NCI-H1694 treated with DMSO at 0.1 percent for 48 hours (cell line): ENCODE measurements at regions not wholly inside any gene's neighbourhood (a gene's known extent, or its start where the extent isn't known, plus 50 kb on each side); places are given as distances from the start of the nearest gene placed in this dataset.
A peak's percentile ranks its signal among the peaks of the same experiment; 100 is the strongest.
"Not testable (repeated sequence)": the region's sequence is repeated elsewhere in the genome, so short reads cannot be mapped to it uniquely, and the experiment has no call there.

ENCODE experiments used
- DNase-seq: peaks from one replicate; lab custom pipeline; 2025; lab: John Stamatoyannopoulos, UW

DNA sequence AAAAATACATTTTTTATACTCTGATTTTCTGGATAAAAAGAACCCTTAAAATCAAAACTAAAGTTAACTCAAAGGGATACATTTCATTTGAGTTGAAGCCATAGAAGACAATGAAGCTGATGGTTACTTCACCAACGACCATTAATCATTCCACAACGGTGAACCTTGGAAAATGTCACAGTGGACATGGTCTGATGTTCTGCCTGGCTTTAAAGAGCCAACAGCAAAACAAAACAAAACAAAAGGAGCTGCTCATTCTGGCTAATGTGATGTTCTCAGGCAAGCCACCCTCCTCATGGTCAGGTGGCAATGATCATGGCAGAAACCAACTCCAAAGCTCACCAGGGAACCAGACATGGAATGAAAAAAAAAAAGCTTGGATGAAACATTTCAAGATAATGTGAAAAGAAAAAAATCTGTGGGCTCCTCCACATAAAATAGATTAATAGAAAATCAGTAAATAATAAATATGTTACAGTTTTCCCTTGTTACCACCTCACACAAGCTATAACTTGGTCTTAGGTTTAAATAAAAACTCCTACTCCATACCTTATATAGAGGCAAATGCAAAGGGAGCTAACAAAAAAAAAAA, 90.1 kb upstream of the SERTAD2 start:
- DNase-seq, result no peak

DNA sequence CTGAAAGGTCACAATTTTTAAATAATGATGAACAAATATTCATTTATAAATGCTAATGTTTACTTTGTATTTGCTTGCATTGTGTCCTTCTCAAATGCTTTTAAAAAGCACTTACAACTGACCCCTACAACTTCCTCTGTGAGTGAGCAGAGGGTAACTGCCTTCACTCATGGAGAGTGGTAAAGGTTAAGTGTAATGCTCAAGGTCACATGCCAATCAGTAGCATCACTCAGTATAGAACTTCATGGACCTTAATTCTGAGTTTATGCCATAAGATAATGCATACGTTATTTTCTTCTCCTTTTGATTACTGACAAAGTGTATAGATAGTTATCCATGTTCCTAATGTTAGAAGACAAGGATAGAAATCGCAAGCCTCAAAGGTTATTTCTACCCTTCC, 91.8 kb upstream of the SERTAD2 start:
- DNase-seq, result no peak

DNA sequence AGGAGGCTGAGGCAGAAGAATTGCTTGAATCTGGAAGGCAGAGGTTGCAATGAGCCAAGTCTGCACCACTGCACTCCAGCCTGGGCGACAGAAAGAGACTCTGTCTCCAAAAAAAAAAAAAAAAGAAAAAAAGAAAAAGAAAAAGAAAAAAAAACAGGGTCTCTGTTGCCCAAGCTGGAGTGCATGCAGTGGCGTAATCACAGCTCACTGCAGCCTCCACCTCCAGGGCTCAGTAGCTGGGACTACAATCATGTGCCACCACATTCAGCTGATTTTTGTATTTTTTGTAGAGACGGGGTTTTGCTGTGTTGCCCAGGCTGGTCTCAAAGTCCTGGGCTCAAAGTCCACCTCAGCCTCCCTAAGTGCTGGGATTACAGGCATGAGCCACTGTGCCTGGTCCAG, 94.0 kb upstream of the SERTAD2 start:
- not testable (repeated sequence) for DNase-seq

- DNase-seq, result no peak
Measured at GRCh38 chr2:64748147-64748546, 94.4 kb upstream of the SERTAD2 start.

- no peak for DNase-seq
Measured at GRCh38 chr2:64748561-64748960, 94.8 kb upstream of the SERTAD2 start.

DNA sequence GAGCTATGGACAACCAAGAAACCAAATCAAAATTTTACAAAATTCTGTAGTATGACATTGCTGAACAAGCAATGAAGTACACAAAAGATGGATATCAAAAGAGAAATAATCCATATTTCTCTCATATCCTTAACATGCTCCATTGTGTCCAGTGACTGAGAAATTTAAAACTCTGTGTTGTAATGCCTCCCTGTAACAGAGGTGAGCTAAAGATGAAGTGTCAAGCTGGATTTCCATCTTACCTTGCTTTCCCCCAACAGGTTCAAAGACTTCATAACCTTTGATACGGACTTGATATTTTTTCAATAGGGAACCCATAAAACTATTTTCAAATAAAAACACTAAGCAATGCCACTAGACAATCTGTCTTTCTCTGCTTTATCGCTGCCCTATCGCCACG, 95.7 kb upstream of the SERTAD2 start:
- no peak for DNase-seq

- DNase-seq, result peak; percentile 13
Measured at GRCh38 chr2:64750001-64750816, 96.5 kb upstream of the SERTAD2 start.

DNA sequence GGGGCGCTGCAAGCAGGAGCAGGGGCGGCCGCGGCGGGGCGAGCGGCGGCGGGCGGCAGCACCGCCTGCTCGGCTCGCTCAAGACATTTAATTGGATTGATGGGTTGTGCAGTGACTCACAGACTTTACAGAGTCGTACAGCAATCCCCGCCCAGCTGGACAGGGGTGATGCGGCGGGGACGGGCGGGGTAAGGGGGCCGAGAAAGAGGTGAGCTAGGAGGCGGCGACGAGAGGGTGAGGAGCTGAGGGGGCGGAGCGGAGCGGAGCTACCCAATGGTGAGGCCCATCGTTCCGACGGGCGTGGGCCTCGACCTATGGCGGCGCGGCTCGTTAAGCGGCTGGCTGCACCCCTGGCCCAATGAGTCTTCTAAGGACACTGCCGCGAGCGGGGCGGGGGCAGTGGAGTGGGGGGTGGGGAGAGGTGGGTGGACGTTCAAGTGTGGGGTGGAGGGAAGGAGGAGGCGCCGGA, 97.1 kb upstream of the SERTAD2 start:
- peak; percentile 96 for DNase-seq

DNA sequence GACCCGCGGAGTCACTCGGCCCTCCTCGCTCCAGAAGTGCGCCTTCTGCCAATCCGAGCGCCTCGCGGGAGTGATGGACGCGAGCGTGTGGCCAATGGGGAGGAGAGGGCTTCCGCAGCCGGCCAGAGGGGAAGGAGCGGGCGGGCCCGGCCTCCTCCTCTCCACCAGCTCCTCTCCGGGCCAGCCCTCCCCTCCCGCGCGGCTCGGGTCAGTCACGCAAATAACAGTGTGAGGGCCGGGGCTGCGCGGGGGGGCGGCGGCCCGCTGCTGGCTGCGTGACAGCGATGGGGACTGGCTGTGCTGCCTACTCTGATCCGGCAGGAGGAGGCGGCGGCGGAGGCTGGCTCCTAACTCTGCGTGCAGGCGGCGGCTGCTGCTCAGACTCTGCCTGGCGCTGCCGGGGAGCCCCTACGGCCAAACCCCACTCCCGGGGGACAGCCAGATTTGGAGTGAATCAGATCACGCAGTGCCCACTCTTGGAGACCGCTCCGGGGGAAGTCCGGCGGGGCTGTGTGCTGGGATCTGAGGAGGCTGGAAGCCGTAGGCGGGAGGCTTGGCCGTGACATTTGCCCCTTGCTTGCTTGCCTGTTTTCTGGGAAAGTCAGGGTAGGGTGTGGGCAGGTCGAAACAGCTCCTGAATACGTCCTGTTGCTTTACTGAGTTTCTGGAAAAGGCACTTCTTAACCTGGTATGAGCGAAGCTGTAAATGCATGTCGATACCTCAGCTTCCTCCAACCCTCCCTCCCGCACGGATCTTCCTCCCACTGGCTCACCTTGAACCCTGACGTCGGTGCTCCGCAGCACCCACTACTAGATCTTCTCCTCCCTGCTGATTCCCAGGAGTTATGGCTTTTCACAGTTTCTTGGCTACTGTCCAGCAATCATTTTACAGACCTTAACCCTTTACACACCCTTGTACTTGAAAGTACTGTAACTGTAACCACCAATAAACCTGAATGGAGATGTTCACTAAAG, 97.9 kb upstream of the SERTAD2 start:
- DNase-seq, result peak; percentile 19

- no peak for DNase-seq
Measured at GRCh38 chr2:64753399-64753798, 99.7 kb upstream of the SERTAD2 start.

DNA sequence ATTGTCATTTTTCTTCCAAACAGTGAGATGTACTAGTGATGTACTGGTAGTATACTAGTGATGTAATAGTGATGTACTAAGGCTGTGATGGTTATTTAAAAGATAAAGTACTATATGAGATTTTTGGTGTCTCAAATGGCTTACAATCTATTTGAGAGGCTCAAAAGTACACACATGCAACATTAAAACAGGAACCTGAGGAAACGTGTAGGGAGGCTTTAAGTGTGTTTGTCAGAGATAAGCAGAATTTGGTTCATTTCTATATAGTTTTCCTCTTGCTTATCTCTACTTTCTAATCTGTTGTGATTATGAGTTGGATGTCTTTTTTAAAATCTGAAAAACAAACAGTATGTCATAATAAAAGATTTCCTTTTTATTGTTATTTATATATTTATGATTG, 100.9 kb upstream of the SERTAD2 start:
- DNase-seq, result no peak

GRCh38 chr2:64757126-64757525, 103.4 kb upstream of the SERTAD2 start:
- DNase-seq, result no peak

DNA sequence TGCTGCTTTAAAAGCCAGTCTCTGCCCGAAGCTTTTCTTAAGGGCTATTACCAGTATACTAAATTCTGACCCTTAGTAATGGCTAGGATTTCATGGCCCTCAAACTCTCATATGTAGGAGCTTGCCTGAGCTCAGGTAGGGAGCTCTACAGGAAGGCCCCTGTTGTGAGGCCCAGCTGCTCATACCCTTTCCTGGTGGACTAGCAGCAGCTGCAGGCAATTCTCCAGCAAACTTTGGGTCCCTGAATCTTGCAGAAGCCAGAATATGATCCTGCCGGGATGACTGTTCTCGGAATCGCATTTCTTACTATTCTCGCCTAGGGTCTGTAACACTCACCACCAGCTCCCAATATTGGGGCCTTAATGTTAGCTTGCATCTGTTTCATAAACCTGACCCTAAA, 106.4 kb upstream of the SERTAD2 start:
- no peak for DNase-seq

DNA sequence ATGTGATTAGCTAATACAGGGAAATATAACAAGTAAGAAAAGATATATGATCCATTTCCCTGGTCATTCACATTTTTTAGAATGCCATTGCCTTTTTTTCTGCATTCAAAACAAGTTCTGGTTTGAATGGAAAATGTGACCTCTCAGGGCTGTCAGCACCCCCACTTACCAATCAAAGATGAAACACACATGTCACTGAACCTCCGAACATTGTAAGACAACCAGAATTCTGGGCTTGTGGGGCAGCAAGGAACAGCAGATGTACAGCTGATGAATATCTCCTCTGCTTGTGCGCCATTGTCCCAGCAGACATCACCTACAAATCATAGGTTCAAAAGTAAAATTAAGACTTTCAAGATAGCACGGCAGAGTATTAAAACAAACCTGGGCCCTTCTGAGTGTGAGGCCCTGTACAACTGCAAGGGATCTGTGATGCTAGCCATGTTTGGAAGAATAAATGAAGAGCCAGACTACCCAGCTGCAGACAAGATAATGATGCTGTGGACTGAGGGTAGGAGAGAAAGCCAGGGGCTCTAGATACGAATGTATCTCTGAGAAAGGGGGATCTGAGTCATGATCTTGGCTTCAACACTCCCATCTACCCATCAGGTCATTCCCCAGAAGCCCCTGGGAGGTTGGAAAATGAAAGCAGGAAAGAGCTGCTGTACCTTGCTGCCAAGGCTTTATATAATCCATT, 108.7 kb upstream of the SERTAD2 start:
- DNase-seq, result no peak

- no peak for DNase-seq
Measured at GRCh38 chr2:64763126-64763525, 109.4 kb upstream of the SERTAD2 start.

DNA sequence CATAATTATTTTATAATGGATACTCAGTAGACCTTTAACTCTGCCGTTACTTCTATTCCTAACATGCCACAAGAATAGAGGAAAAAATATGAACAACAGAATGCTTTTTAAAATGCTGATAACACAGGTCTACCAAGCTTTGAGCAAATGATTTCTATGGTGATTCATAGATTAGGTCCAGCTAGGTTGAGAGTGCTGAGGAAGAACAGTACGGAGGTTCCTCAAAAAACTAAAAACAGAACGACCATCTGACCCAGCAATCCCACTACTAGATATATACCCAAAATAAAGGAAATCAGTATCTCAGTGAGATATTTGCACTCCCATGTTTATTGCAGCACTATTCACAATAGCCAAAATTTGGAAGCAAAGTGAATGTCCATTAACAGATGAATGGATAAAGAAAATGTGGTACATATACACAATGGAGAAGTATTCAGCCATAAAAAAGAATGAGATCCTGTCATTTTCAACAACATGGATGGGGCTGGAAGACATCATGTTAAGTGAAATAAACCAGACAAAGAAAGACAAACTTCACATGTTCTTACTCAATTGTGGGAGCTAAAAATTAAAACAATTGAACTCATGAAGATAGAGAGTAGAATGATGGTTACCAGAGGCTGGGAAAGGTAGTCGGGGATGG, 111.6 kb upstream of the SERTAD2 start:
- DNase-seq, result no peak

DNA sequence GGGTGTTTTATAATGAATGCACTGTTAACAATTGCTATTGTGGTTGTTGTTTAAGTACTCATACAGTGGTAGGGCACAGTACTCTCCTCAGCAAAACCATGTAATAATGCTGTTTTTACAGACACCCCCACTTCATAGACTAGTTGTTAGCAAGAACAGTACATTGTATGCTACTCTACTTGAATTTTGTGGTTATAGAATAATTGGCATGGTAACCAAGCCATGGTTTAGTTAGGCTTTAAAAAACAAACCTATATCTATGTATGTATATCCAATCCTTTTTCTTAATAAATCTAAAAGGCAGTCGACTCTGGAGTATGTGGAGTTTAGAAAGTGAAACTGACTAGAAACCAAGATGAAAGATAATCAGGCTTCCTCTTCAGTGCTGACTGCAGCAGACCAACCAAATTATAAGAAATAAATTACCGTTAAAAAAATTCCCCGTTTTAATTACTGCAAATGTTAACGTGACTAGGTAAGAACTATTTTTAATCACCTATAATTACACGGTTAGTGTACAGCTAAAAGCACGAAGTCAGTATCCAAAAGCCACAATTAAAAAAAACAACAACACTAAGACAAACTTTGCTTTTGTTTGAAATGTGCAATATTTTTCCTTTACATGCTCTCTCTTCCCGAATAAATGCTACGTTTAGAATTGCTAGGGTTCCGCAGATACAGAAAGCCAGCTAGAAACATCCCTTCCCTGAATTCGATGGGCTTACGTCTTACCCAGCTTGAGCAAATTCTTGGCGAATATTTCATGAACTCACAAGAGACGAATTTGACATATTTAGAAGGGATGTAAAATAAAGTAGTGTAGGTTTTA, 113.3 kb upstream of the SERTAD2 start:
- peak; percentile 33 for DNase-seq

- DNase-seq, result peak; percentile 77
Measured at GRCh38 chr2:64767670-64768468, 114.2 kb upstream of the SERTAD2 start.

DNA sequence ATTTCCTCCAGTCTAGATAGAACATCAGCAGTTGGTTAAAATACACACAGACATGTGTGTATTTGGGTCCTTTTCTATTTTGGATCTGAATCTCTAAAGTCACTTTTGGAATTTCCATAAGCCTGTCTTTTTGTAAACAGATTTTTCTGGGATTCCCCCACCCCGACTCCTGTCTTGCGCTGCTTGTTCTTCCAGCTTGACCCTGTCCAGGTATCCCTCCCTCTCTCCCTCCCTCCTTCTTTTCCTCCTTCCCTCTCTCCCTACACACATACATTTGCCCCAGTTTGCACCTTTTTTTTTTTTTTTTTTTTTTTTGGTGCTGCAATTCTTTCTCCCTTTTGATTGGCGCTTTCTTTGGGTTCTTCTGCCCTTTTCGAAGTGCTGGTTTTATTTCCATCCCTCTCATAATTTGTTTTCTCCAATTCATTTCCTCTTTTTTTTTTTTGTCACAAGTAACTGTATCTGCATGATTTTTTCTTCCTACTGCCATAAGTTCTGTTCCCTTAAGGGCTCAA, 114.8 kb upstream of the SERTAD2 start:
- no peak for DNase-seq
